ENCODE measurements at regions not wholly inside any gene's neighbourhood (a gene's known extent, or its start where the extent isn't known, plus 50 kb on each side); places are given as distances from the start of the nearest gene placed in this dataset.

- TF ChIP-seq CTCF (IDR thresholded peaks at IDR 0.05; ENCODE audit: low read depth, low read length) = no peak
- no peak overlapping the region for H3K4me3 ChIP-seq (ENCODE audit: low read depth, low read length)
- no peaks in the 10 kb centered on the region for H3K27me3 ChIP-seq (ENCODE audit: insufficient read depth, low read depth, severe bottlenecking)
- H3K27ac ChIP-seq = no peak overlapping the region
- no peaks in the 10 kb centered on the region for H3K9me3 ChIP-seq (ENCODE audit: severe bottlenecking)
- no peak for DNase-seq
- H3K36me3 ChIP-seq = no peaks in the 10 kb centered on the region
Measured at GRCh38 chr2:163541943-163542342, 193.9 kb downstream of the FIGN start.

GRCh38 chr2:163541495-163541894, 194.3 kb downstream of the FIGN start:
- Histone ChIP-seq H3K9me3 (ENCODE audit: severe bottlenecking) (no peaks in the 10 kb centered on the region), H3K4me3 (ENCODE audit: low read depth, low read length) (no peak overlapping the region), H3K27me3 (ENCODE audit: insufficient read depth, low read depth, severe bottlenecking) (no peaks in the 10 kb centered on the region), H3K27ac (no peak overlapping the region), H3K36me3 (no peaks in the 10 kb centered on the region)
- no peak for DNase-seq
- TF ChIP-seq CTCF (IDR thresholded peaks at IDR 0.05; ENCODE audit: low read depth, low read length) = no peak

GRCh38 chr2:163528640-163529217, 207.1 kb downstream of the FIGN start:
- Histone ChIP-seq H3K27me3 (ENCODE audit: insufficient read depth, low read depth, severe bottlenecking) (no peaks in the 10 kb centered on the region), H3K27ac (no peak overlapping the region), H3K4me3 (ENCODE audit: low read depth, low read length) (no peak overlapping the region), H3K9me3 (ENCODE audit: severe bottlenecking) (no peaks in the 10 kb centered on the region), H3K36me3 (no peaks in the 10 kb centered on the region)
- no peak for DNase-seq
- TF ChIP-seq CTCF (IDR thresholded peaks at IDR 0.05; ENCODE audit: low read depth, low read length) = no peak

- no peak for TF ChIP-seq CTCF (IDR thresholded peaks at IDR 0.05; ENCODE audit: low read depth, low read length)
- no peaks in the 10 kb centered on the region for H3K27me3 ChIP-seq (ENCODE audit: insufficient read depth, low read depth, severe bottlenecking)
- H3K9me3 ChIP-seq (ENCODE audit: severe bottlenecking) = no peaks in the 10 kb centered on the region
- no peak overlapping the region for H3K27ac ChIP-seq
- no peaks in the 10 kb centered on the region for H3K36me3 ChIP-seq
- no peak overlapping the region for H3K4me3 ChIP-seq (ENCODE audit: low read depth, low read length)
- DNase-seq = no peak
Measured at GRCh38 chr2:163527381-163527780, 208.4 kb downstream of the FIGN start.

- Histone ChIP-seq H3K9me3 (ENCODE audit: severe bottlenecking) (no peaks in the 10 kb centered on the region), H3K27me3 (ENCODE audit: insufficient read depth, low read depth, severe bottlenecking) (no peaks in the 10 kb centered on the region), H3K27ac (no peak overlapping the region), H3K4me3 (ENCODE audit: low read depth, low read length) (no peak overlapping the region), H3K36me3 (no peaks in the 10 kb centered on the region)
- no peak for TF ChIP-seq CTCF (IDR thresholded peaks at IDR 0.05; ENCODE audit: low read depth, low read length)
- DNase-seq = no peak
Measured at GRCh38 chr2:163518762-163519161, 217.0 kb downstream of the FIGN start.

GRCh38 chr2:163515836-163516235, 220.0 kb downstream of the FIGN start:
- H3K4me3 ChIP-seq (ENCODE audit: low read depth, low read length) = no peak overlapping the region
- DNase-seq = no peak
- no peak for TF ChIP-seq CTCF (IDR thresholded peaks at IDR 0.05; ENCODE audit: low read depth, low read length)
- H3K27me3 ChIP-seq (ENCODE audit: insufficient read depth, low read depth, severe bottlenecking) = no peaks in the 10 kb centered on the region
- H3K36me3 ChIP-seq = no peaks in the 10 kb centered on the region
- no peak overlapping the region for H3K27ac ChIP-seq
- H3K9me3 ChIP-seq (ENCODE audit: severe bottlenecking) = no peaks in the 10 kb centered on the region
